ENCODE measurements at regions not wholly inside any gene's neighbourhood (a gene's known extent, or its start where the extent isn't known, plus 50 kb on each side); places are given as distances from the start of the nearest gene placed in this dataset.

- DNase-seq: no peak
- no peaks in the 10 kb centered on the region for H3K4me1 Mint-ChIP-seq
- H3K27ac Mint-ChIP-seq: no peak overlapping the region
- H3K36me3 Mint-ChIP-seq: no peaks in the 10 kb centered on the region
- no peaks in the 10 kb centered on the region for H3K9me3 Mint-ChIP-seq (ENCODE audit: low read depth)
- H3K4me3 Mint-ChIP-seq: no peak overlapping the region
- H3K27me3 Mint-ChIP-seq: no peaks in the 10 kb centered on the region
- ATAC-seq: no peak
- CTCF ChIA-PET: no interaction called here
Measured at GRCh38 chr12:97936165-97936564, 473.6 kb downstream of the RMST start.

GRCh38 chr12:97938031-97938430, 475.4 kb downstream of the RMST start:
- H3K4me3 Mint-ChIP-seq: no peak overlapping the region
- no peak overlapping the region for H3K27ac Mint-ChIP-seq
- DNase-seq: no peak
- ATAC-seq: no peak
- no peaks in the 10 kb centered on the region for H3K9me3 Mint-ChIP-seq (ENCODE audit: low read depth)
- no peaks in the 10 kb centered on the region for H3K4me1 Mint-ChIP-seq
- no peaks in the 10 kb centered on the region for H3K27me3 Mint-ChIP-seq
- no peaks in the 10 kb centered on the region for H3K36me3 Mint-ChIP-seq
- CTCF ChIA-PET: no interaction called here

GRCh38 chr12:97939156-97939555, 476.6 kb downstream of the RMST start:
- CTCF ChIA-PET: no interaction called here
- DNase-seq (no peak), ATAC-seq (no peak)
- no peaks in the 10 kb centered on the region for H3K36me3 Mint-ChIP-seq
- H3K27ac Mint-ChIP-seq: no peak overlapping the region
- no peaks in the 10 kb centered on the region for H3K4me1 Mint-ChIP-seq
- no peaks in the 10 kb centered on the region for H3K9me3 Mint-ChIP-seq (ENCODE audit: low read depth)
- no peak overlapping the region for H3K4me3 Mint-ChIP-seq
- no peaks in the 10 kb centered on the region for H3K27me3 Mint-ChIP-seq

GRCh38 chr12:97940105-97940504, 477.5 kb downstream of the RMST start:
- H3K36me3 Mint-ChIP-seq: no peaks in the 10 kb centered on the region
- CTCF ChIA-PET: no interaction called here
- no peak overlapping the region for H3K4me3 Mint-ChIP-seq
- H3K9me3 Mint-ChIP-seq (ENCODE audit: low read depth): no peaks in the 10 kb centered on the region
- no peak for ATAC-seq
- H3K27me3 Mint-ChIP-seq: no peaks in the 10 kb centered on the region
- no peak overlapping the region for H3K27ac Mint-ChIP-seq
- no peaks in the 10 kb centered on the region for H3K4me1 Mint-ChIP-seq
- no peak for DNase-seq

GRCh38 chr12:97940629-97941028, 478.0 kb downstream of the RMST start:
- ATAC-seq (no peak), DNase-seq (no peak)
- H3K4me3 Mint-ChIP-seq: no peak overlapping the region
- no peaks in the 10 kb centered on the region for H3K27me3 Mint-ChIP-seq
- H3K27ac Mint-ChIP-seq: no peak overlapping the region
- no peaks in the 10 kb centered on the region for H3K36me3 Mint-ChIP-seq
- CTCF ChIA-PET: no interaction called here
- H3K4me1 Mint-ChIP-seq: no peaks in the 10 kb centered on the region
- H3K9me3 Mint-ChIP-seq (ENCODE audit: low read depth): no peaks in the 10 kb centered on the region

GRCh38 chr12:97941686-97942354, 479.2 kb downstream of the RMST start:
- Mint-ChIP-seq H3K4me1 (no peaks in the 10 kb centered on the region), H3K27ac (no peak overlapping the region), H3K27me3 (no peaks in the 10 kb centered on the region), H3K36me3 (no peaks in the 10 kb centered on the region), H3K9me3 (ENCODE audit: low read depth) (no peaks in the 10 kb centered on the region), H3K4me3 (no peak overlapping the region)
- DNase-seq (no peak), ATAC-seq (no peak)
- CTCF ChIA-PET: no interaction called here

GRCh38 chr12:97943359-97943758, 480.8 kb downstream of the RMST start:
- Mint-ChIP-seq H3K36me3 (no peaks in the 10 kb centered on the region), H3K27me3 (no peaks in the 10 kb centered on the region), H3K4me1 (no peaks in the 10 kb centered on the region), H3K27ac (no peak overlapping the region), H3K9me3 (ENCODE audit: low read depth) (no peaks in the 10 kb centered on the region), H3K4me3 (no peak overlapping the region)
- ATAC-seq (no peak), DNase-seq (no peak)
- CTCF ChIA-PET: no interaction called here

GRCh38 chr12:97944576-97944975, 482.0 kb downstream of the RMST start:
- no peak for DNase-seq
- no peak overlapping the region for H3K4me3 Mint-ChIP-seq
- no peaks in the 10 kb centered on the region for H3K4me1 Mint-ChIP-seq
- CTCF ChIA-PET: no interaction called here
- no peak overlapping the region for H3K27ac Mint-ChIP-seq
- no peaks in the 10 kb centered on the region for H3K9me3 Mint-ChIP-seq (ENCODE audit: low read depth)
- H3K36me3 Mint-ChIP-seq: no peaks in the 10 kb centered on the region
- no peak for ATAC-seq
- no peaks in the 10 kb centered on the region for H3K27me3 Mint-ChIP-seq

GRCh38 chr12:97946701-97947100, 484.1 kb downstream of the RMST start:
- Mint-ChIP-seq H3K4me3 (no peak overlapping the region), H3K36me3 (no peaks in the 10 kb centered on the region), H3K9me3 (ENCODE audit: low read depth) (no peaks in the 10 kb centered on the region), H3K27me3 (no peaks in the 10 kb centered on the region), H3K27ac (no peak overlapping the region), H3K4me1 (no peaks in the 10 kb centered on the region)
- CTCF ChIA-PET: no interaction called here
- no peak for DNase-seq
- ATAC-seq: no peak

- Mint-ChIP-seq H3K36me3 (no peaks in the 10 kb centered on the region), H3K4me3 (no peak overlapping the region), H3K27me3 (no peaks in the 10 kb centered on the region), H3K4me1 (no peaks in the 10 kb centered on the region), H3K9me3 (ENCODE audit: low read depth) (no peaks in the 10 kb centered on the region), H3K27ac (no peak overlapping the region)
- DNase-seq (no peak), ATAC-seq (no peak)
- CTCF ChIA-PET: no interaction called here
Measured at GRCh38 chr12:97948591-97948990, 486.0 kb downstream of the RMST start.

GRCh38 chr12:97951239-97951638, 488.6 kb downstream of the RMST start:
- CTCF ChIA-PET: interaction anchor here (1.0 kb wide), 1 partner anchor 10 kb away, joined by 3 read pairs; no protein-coding TSS in a partner anchor
- no peaks in the 10 kb centered on the region for H3K9me3 Mint-ChIP-seq (ENCODE audit: low read depth)
- no peaks in the 10 kb centered on the region for H3K36me3 Mint-ChIP-seq
- DNase-seq: no peak
- H3K4me1 Mint-ChIP-seq: no peaks in the 10 kb centered on the region
- no peak overlapping the region for H3K27ac Mint-ChIP-seq
- no peak for ATAC-seq
- no peaks in the 10 kb centered on the region for H3K27me3 Mint-ChIP-seq
- H3K4me3 Mint-ChIP-seq: no peak overlapping the region

- Mint-ChIP-seq H3K27ac (no peak overlapping the region), H3K27me3 (no peaks in the 10 kb centered on the region), H3K36me3 (no peaks in the 10 kb centered on the region)
Measured at GRCh38 chr12:97951717-97952116, 489.1 kb downstream of the RMST start.

GRCh38 chr12:97957109-97957508, 494.5 kb downstream of the RMST start:
- H3K9me3 Mint-ChIP-seq (ENCODE audit: low read depth): peaks cover 4% of the 10 kb centered on the region
- ATAC-seq (no peak), DNase-seq (no peak)
- no peaks in the 10 kb centered on the region for H3K4me1 Mint-ChIP-seq
- no peaks in the 10 kb centered on the region for H3K27me3 Mint-ChIP-seq
- H3K27ac Mint-ChIP-seq: no peak overlapping the region
- H3K4me3 Mint-ChIP-seq: no peak overlapping the region
- CTCF ChIA-PET: no interaction called here
- H3K36me3 Mint-ChIP-seq: no peaks in the 10 kb centered on the region

More at GRCh38 chr12:97951717-97952116, 489.1 kb downstream of the RMST start:
- Mint-ChIP-seq H3K4me1 (no peaks in the 10 kb centered on the region), H3K9me3 (ENCODE audit: low read depth) (peaks cover 4% of the 10 kb centered on the region), H3K4me3 (no peak overlapping the region)
- ATAC-seq: no peak
- CTCF ChIA-PET: interaction anchor here (1.0 kb wide), 1 partner anchor 10 kb away, joined by 3 read pairs; no protein-coding TSS in a partner anchor
- DNase-seq: no peak

- H3K27ac Mint-ChIP-seq: no peak overlapping the region
- no peak overlapping the region for H3K4me3 Mint-ChIP-seq
- H3K27me3 Mint-ChIP-seq: no peaks in the 10 kb centered on the region
- ATAC-seq (no peak), DNase-seq (no peak)
- no peaks in the 10 kb centered on the region for H3K4me1 Mint-ChIP-seq
- CTCF ChIA-PET: interaction anchor here (0.6 to 1.8 kb wide), 3 partner anchors 10 to 585 kb away, joined by 3 to 9 read pairs (median 3); no protein-coding TSS in a partner anchor
- H3K36me3 Mint-ChIP-seq: no peaks in the 10 kb centered on the region
- peaks cover 4% of the 10 kb centered on the region for H3K9me3 Mint-ChIP-seq (ENCODE audit: low read depth)
Measured at GRCh38 chr12:97960225-97960624, 497.6 kb downstream of the RMST start.
